ENCODE measurements at regions not wholly inside any gene's neighbourhood (a gene's known extent, or its start where the extent isn't known, plus 50 kb on each side); places are given as distances from the start of the nearest gene placed in this dataset.
A peak's percentile ranks its signal among the peaks of the same experiment; 100 is the strongest.

DNA sequence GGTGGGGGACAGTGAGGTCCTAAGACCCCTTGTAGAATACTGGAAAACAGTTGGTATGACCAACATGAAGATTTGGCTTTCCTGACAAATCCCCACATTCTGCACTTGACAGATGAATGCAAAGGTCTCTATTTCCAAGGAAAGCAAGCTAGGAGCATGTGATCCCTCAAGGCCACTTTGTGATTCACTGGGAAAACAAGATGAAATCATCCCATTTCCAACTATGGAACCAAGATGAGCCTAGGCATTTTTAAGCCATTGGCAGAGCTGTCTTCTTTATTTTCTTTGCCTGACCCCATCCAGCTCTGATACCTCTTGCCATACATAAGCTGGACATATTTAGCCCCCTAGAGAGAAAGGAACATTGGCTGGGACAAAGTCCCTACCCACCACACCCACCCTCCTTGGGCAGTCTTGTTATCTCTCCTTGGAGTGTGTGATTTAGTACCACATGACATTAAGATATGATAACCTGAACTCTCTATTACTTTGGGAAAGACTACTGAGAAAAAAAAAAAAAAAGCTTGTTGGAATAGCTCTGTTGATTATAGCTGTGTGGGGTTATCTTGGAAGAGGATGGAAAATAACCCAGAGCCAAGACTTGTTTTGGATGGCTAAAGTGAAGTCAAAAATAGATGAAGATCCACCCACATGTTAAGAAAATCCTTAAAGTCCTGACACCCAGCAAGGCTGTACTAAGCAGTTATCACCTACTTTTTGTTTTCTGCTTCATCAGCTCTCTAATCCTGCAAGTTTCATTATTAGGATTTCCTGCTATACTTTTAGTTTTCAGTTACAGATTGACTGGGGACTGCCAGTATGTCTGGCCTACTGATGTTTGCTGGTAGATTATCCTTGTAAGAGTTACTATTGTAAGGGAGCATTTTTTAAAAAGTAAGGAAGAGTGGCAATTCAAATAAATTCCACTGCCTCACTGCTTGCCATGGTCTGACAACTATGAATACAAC is 90.1 kb upstream of the PREP start:
- H3K27me3 Mint-ChIP-seq = no peaks in the 10 kb centered on the region
- H3K27ac Mint-ChIP-seq = no peak overlapping the region
- intact Hi-C loops (cut with micrococcal nuclease) = no loop called here

DNA sequence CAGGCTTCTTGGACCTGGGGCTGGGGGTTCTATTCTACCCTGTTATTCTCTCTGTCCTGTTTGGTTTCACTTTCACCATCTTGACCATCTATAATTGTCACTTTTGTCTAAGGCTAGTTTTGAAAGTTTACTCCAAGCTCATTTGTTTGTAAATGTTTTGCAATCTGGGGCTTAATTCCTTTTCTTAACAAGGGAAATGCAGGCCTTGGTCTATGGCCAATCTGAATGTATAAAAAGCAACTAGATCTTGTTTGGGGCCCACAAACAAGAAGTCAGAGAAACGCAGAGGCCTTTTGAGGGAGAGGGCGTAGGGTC is 86.3 kb upstream of the PREP start:
- H3K4me3 Mint-ChIP-seq = no peak overlapping the region
- H3K4me1 Mint-ChIP-seq (ENCODE audit: low read depth) = peaks cover 41% of the 10 kb centered on the region
- peaks cover 7% of the 10 kb centered on the region for H3K9me3 Mint-ChIP-seq
- H3K36me3 Mint-ChIP-seq (ENCODE audit: low read depth) = no peaks in the 10 kb centered on the region
- peak overlapping the region; percentile 81 for H3K27ac Mint-ChIP-seq
- intact Hi-C loops (cut with micrococcal nuclease) = loop anchor here (5.0 to 10.0 kb wide), 5 partner anchors 293 to 736 kb away; partner anchors contain the start of gene PRDM1
- no peaks in the 10 kb centered on the region for H3K27me3 Mint-ChIP-seq

More for the DNA sequence above, 90.1 kb upstream of the PREP start:
- H3K36me3 Mint-ChIP-seq (ENCODE audit: low read depth) = no peaks in the 10 kb centered on the region
- no peaks in the 10 kb centered on the region for H3K9me3 Mint-ChIP-seq
- peaks cover 22% of the 10 kb centered on the region for H3K4me1 Mint-ChIP-seq (ENCODE audit: low read depth)
- no peak overlapping the region for H3K4me3 Mint-ChIP-seq

DNA sequence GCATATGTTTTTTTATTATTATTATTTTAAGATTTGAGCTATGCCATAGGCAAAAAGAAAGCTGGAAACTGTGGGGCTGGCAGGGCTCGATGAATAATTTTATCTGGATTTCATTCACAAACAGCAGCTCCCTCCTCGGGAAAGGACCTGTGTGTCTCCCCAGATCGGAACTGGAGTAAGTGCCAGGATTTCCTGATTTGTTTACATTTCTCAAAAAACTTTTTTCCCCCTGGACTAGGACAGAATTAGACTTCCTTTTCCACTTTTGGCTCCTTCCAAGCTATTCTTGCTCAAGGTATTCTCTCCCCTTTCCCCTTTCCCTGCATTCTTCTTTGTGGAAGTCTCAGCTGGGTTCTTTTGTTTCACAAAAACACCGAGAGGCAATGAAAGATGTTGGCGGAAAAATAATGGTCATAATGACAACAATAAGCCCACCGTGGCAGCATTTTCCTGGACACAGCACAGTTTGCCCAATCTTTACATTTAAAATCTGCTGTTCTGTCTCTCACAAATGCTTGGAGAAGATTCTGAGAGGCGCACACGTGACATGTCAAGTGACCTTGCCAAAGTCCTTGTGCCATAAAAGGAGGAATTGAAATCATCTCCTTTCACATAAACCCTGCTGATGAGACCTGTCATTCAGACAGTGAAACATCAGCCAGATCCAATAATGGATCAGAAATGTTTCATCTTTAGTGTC is 85.8 kb upstream of the PREP start:
- intact Hi-C loops (cut with micrococcal nuclease) = loop anchor here (5.0 to 10.0 kb wide), 5 partner anchors 294 to 736 kb away; partner anchors contain the start of gene PRDM1
- H3K27ac Mint-ChIP-seq = peak overlapping the region; percentile 81
- peaks cover 41% of the 10 kb centered on the region for H3K4me1 Mint-ChIP-seq (ENCODE audit: low read depth)
- no peaks in the 10 kb centered on the region for H3K36me3 Mint-ChIP-seq (ENCODE audit: low read depth)
- no peaks in the 10 kb centered on the region for H3K27me3 Mint-ChIP-seq
- peaks cover 7% of the 10 kb centered on the region for H3K9me3 Mint-ChIP-seq
- no peak overlapping the region for H3K4me3 Mint-ChIP-seq

DNA sequence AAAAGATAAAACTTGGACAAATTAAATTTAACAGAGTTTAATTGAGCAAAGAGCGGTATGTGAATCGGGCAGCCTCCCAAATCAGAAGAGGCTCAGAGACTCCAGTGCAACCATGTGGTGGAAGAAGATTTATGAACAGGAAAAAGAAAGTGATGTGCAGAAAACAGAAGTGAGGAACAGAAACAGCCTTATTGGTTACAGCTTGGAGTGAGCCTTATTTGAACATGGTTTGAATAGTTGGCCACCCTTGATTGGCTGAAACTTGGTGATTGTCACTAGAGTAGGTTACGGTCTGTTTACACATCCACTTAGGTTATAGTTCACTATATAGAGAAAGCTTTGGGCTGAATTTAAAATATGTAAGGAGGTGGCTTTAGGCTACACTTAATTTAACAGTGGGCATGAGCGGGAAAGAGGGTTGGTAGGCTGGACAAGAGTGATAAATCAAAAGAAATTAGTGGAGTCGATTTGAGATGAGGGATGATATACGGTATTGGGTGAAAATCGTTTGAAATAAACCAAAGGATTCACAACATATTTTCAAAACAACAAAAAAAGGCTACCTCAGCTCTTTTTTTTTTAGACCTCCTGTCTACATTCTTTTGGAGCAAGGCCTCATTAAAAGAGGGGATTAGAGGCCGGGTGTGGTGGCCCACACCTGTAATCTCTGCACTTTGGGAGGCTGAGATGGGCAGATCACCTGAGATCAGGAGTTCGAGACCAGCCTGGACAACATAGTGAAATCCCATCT is 84.3 kb upstream of the PREP start:
- Mint-ChIP-seq H3K4me3 (no peak overlapping the region), H3K4me1 (ENCODE audit: low read depth) (peaks cover 41% of the 10 kb centered on the region), H3K36me3 (ENCODE audit: low read depth) (no peaks in the 10 kb centered on the region), H3K27me3 (no peaks in the 10 kb centered on the region), H3K9me3 (peaks cover 7% of the 10 kb centered on the region), H3K27ac (peak overlapping the region; percentile 60)
- intact Hi-C loops (cut with micrococcal nuclease) = loop anchor here (5.0 to 10.0 kb wide), 5 partner anchors 295 to 738 kb away; partner anchors contain the start of gene PRDM1

DNA sequence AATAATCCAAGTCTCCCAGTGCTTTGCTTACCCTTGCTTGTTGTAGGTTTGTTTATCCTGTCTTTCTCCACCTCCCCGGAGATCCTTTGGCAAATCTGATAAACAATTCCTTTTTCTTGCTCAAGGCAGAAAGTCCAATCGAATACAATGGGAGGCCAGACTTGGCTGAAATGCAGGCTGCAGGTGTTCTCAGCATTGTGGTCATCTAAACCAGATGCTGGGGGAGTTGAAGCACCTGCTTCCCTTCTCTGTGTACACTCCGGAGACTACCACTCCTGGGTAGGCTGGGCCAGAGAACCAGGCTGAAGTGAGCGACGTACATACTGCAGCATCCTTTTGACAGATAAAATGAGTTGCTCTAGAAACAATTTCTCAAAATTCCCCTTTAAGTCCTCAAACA is 82.6 kb upstream of the PREP start:
- intact Hi-C loops (cut with micrococcal nuclease) = loop anchor here (5.0 to 10.0 kb wide), 5 partner anchors 297 to 739 kb away; partner anchors contain the start of gene PRDM1
- H3K27me3 Mint-ChIP-seq = no peaks in the 10 kb centered on the region
- no peaks in the 10 kb centered on the region for H3K36me3 Mint-ChIP-seq (ENCODE audit: low read depth)
- H3K27ac Mint-ChIP-seq = no peak overlapping the region
- H3K9me3 Mint-ChIP-seq = peaks cover 7% of the 10 kb centered on the region
- no peak overlapping the region for H3K4me3 Mint-ChIP-seq
- peaks cover 41% of the 10 kb centered on the region for H3K4me1 Mint-ChIP-seq (ENCODE audit: low read depth)

DNA sequence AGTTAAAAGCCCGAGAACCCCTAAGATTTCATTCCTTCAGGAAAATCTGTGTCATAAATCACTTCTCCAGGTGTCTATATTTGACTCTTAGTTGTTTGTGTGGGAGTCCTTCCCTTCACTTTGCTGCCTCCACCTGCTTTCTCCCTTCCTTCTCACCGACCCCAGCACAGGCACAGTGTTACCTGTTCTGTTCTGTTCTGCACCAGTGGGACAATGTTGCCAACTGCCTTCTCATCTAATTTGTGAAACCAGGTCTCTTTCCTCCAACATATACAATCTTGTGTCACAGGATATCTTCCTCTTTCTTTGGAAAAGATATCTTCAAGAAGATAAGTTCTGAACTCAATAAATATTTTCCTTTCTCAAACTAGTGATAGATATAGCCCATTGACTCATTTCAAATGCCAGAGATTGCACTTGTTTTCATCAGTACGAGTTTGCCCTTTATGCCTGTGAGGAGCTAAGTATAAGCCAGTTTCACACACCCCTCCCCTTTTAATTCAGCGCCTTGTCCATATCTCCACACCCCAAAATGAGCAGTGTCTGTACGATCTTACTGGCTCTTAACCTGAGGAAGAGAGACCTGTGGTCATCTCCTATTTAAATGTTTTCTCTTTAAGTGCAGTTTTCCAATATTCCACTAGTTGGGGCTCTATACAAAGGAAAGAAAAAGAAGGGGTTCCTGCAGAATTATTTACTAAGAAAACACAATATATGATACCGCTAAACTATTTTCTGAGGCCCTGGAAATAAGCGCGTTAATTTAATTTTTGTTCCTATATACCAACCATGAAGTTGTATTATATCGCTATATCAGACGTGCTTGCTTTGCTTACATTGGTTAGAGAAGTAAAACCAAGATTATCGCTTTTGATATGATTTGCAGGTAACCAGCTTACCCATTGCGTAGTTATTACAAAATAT is 81.6 kb upstream of the PREP start:
- Mint-ChIP-seq H3K27me3 (no peaks in the 10 kb centered on the region), H3K36me3 (ENCODE audit: low read depth) (no peaks in the 10 kb centered on the region), H3K27ac (no peak overlapping the region), H3K9me3 (peaks cover 7% of the 10 kb centered on the region), H3K4me3 (no peak overlapping the region), H3K4me1 (ENCODE audit: low read depth) (peaks cover 35% of the 10 kb centered on the region)
- intact Hi-C loops (cut with micrococcal nuclease) = loop anchor here (5.0 to 10.0 kb wide), 7 partner anchors 248 to 818 kb away; partner anchors contain the start of gene PRDM1

DNA sequence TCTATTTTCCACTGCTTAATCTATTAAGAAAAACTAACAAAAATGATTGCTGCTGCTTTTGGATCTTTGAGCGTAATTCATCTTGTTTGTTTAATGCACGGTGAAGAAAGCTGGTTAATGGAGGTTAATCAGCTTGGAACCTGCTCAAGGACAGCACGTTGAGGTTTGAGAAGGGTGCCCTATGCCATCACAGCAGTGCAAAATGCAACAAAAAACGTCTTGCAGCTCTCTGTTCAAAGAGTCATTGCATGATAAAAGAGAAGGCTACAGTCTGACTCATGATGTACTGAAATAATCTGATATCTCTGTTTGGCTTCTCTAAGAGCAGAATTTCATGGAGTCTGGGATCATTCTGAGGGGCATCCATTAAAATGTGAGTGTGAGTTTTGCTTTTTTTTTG is 80.6 kb upstream of the PREP start:
- Mint-ChIP-seq H3K4me3 (no peak overlapping the region), H3K4me1 (ENCODE audit: low read depth) (peaks cover 25% of the 10 kb centered on the region), H3K27ac (no peak overlapping the region), H3K9me3 (peaks cover 7% of the 10 kb centered on the region), H3K36me3 (ENCODE audit: low read depth) (no peaks in the 10 kb centered on the region), H3K27me3 (no peaks in the 10 kb centered on the region)
- intact Hi-C loops (cut with micrococcal nuclease) = loop anchor here (5.0 to 10.0 kb wide), 6 partner anchors 249 to 819 kb away; partner anchors contain the start of gene PRDM1

DNA sequence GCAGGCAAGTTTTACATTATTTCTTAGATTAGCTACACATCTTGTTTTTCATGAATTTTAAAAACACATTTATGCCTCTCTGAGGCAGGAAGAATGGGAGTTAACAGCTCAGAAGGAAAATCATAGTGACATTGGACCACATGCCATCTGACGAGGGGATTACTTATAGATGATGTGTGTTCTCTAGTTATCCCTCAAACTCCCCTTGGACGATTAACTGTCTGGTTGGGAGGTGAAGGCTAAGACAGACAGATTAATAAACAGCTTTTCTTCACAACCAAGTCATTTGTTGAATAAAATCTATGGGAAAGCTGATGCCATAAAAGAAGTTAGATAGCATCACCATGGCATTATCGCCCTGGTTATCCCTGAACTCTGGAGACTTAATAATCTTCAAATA is 80.0 kb upstream of the PREP start:
- peaks cover 19% of the 10 kb centered on the region for H3K4me1 Mint-ChIP-seq (ENCODE audit: low read depth)
- intact Hi-C loops (cut with micrococcal nuclease) = loop anchor here (5.0 to 10.0 kb wide), 6 partner anchors 249 to 819 kb away; partner anchors contain the start of gene PRDM1
- H3K27ac Mint-ChIP-seq = no peak overlapping the region
- H3K36me3 Mint-ChIP-seq (ENCODE audit: low read depth) = no peaks in the 10 kb centered on the region
- no peak overlapping the region for H3K4me3 Mint-ChIP-seq
- H3K27me3 Mint-ChIP-seq = no peaks in the 10 kb centered on the region
- H3K9me3 Mint-ChIP-seq = peaks cover 7% of the 10 kb centered on the region

DNA sequence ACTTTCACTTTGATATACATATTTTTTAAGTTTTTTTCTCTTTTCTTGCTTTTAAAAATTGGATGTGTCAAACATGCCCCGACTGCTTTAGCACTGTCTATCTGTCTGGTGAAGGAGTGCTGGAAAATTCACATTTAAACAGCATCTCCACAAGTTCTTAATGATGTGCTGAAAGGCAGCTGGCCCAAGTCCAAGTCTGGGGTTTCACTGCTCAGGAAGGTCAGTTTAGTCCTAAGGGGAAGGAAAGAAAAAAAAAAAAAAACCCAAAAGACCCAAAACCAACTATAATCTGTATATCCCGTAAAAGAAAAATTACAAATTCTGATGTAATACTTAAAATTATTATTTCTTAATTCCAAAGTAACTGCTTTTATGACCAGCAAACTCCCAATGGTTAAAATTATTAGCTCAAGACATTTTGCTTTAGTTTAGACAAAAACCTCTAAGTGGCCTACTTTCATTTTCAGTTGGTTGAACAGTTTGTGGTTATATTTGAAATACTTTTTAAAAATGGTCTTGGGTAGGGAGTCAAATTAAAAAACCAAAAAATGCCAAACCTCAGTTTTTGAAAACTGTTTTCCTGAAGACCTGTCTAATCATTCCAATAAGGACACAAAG is 79.5 kb upstream of the PREP start:
- intact Hi-C loops (cut with micrococcal nuclease) = loop anchor here (5.0 to 10.0 kb wide), 6 partner anchors 250 to 820 kb away; partner anchors contain the start of gene PRDM1
- H3K36me3 Mint-ChIP-seq (ENCODE audit: low read depth) = no peaks in the 10 kb centered on the region
- peaks cover 13% of the 10 kb centered on the region for H3K4me1 Mint-ChIP-seq (ENCODE audit: low read depth)
- H3K4me3 Mint-ChIP-seq = no peak overlapping the region
- H3K9me3 Mint-ChIP-seq = peaks cover 6% of the 10 kb centered on the region
- H3K27me3 Mint-ChIP-seq = no peaks in the 10 kb centered on the region
- H3K27ac Mint-ChIP-seq = no peak overlapping the region

DNA sequence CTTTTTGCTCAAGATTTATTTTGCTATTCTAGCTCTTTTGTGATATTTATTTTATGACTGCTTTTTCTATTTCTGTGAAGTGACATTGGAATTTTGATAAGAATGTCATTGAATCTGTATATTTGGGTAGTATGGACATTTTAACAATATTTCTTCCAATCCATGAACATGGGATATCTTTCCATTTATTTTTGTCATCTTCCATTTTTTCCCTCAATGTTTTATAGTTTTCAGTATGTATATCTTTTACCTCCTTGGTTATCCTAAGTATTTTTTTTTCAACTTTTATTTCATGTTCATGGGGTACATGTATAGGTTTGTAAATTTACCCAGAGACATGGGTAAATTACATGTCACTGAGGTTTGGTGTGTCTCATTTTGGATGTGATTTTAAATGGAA is 74.1 kb upstream of the PREP start:
- Mint-ChIP-seq H3K27ac (no peak overlapping the region), H3K4me1 (ENCODE audit: low read depth) (no peaks in the 10 kb centered on the region), H3K9me3 (peaks cover 10% of the 10 kb centered on the region), H3K4me3 (no peak overlapping the region), H3K36me3 (ENCODE audit: low read depth) (no peaks in the 10 kb centered on the region), H3K27me3 (no peaks in the 10 kb centered on the region)
- intact Hi-C loops (cut with micrococcal nuclease) = no loop called here

DNA sequence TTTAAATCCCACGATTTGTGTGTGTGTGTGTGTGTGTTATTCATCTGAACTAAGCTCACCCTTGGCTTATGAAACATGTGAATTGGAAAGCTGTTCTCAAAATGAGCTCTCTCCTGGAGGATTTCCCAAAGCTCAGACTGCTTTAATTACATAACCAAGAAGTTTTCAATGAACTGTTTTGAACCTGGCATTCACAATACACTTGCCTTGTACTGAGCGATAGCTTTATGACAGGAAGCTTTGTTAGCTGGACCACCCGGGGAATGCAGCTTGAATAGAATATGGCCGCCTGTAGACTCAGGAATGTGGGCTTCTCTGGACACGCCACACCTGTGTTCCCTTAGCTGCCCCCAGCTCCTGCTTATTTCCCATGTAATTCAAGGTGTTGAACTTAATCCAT is 71.4 kb upstream of the PREP start:
- H3K27ac Mint-ChIP-seq = no peak overlapping the region
- H3K27me3 Mint-ChIP-seq = peaks cover 2% of the 10 kb centered on the region
- intact Hi-C loops (cut with micrococcal nuclease) = no loop called here
- no peaks in the 10 kb centered on the region for H3K4me1 Mint-ChIP-seq (ENCODE audit: low read depth)
- peaks cover 10% of the 10 kb centered on the region for H3K9me3 Mint-ChIP-seq
- H3K36me3 Mint-ChIP-seq (ENCODE audit: low read depth) = no peaks in the 10 kb centered on the region
- H3K4me3 Mint-ChIP-seq = no peak overlapping the region

DNA sequence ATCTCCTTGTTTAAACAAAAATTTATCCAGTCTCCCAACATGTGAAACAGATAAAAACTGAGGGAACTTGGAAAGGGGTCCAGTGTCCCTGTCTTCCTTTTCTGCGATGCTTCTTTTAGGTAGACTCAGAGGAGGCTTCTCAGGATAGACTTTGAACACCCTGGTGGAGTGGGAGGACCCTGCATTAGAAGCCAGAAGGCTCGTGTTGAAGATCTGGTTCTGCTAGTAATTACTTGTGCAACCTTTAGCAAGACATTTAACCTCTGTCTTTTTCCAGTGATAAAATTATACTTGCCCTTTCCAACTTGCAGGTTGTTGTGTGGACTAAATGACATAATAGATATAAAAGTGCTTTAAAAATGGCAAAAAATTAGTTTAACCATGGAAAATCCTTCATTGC is 67.1 kb upstream of the PREP start:
- no peak overlapping the region for H3K27ac Mint-ChIP-seq
- H3K27me3 Mint-ChIP-seq = peaks cover 4% of the 10 kb centered on the region
- no peaks in the 10 kb centered on the region for H3K4me1 Mint-ChIP-seq (ENCODE audit: low read depth)
- peaks cover 17% of the 10 kb centered on the region for H3K9me3 Mint-ChIP-seq
- no peaks in the 10 kb centered on the region for H3K36me3 Mint-ChIP-seq (ENCODE audit: low read depth)
- intact Hi-C loops (cut with micrococcal nuclease) = no loop called here
- H3K4me3 Mint-ChIP-seq = no peak overlapping the region

Data from dendritic cell treated with granulocyte-macrophage colony-stimulating factor and Interleukin-4, amounts not matched to agents 40 ng/mL and 50 ng/mL, for 4 days (primary cell).